ENCODE measurements at regions not wholly inside any gene's neighbourhood (a gene's known extent, or its start where the extent isn't known, plus 50 kb on each side); places are given as distances from the start of the nearest gene placed in this dataset.

GRCh38 chr1:55957276-55957675 lies 622.1 kb downstream of the PLPP3 start:
- no peak overlapping the region for H3K4me3 ChIP-seq
- no peak overlapping the region for H3K9ac ChIP-seq (ENCODE audit: insufficient read length)
- no peak for TF ChIP-seq EZH2 (IDR thresholded peaks at IDR 0.05)
- no peak for TF ChIP-seq FOXP2 (optimal IDR thresholded peaks at IDR 0.05; ENCODE audit: control extremely low read depth, extremely low read length, insufficient read depth)
- H3K9me3 ChIP-seq (ENCODE audit: low read depth, low read length), result no peaks in the 10 kb centered on the region
- no peak overlapping the region for H3K27ac ChIP-seq
- no peak for DNase-seq (ENCODE audit: low read depth, low spot score)
- H3K36me3 ChIP-seq (ENCODE audit: insufficient read depth, low read length), result no peaks in the 10 kb centered on the region

- Histone ChIP-seq H3K9ac (ENCODE audit: insufficient read length) (no peak overlapping the region), H3K36me3 (ENCODE audit: insufficient read depth, low read length) (no peaks in the 10 kb centered on the region), H3K9me3 (ENCODE audit: low read depth, low read length) (no peaks in the 10 kb centered on the region), H3K4me3 (no peak overlapping the region), H3K27ac (no peak overlapping the region)
- DNase-seq (ENCODE audit: low read depth, low spot score), result no peak
- TF ChIP-seq POLR2AphosphoS5 (IDR thresholded peaks at IDR 0.05; ENCODE audit: borderline replicate concordance, low read depth, low read length), result no peak
- no peak for TF ChIP-seq FOXP2 (optimal IDR thresholded peaks at IDR 0.05; ENCODE audit: control extremely low read depth, extremely low read length, insufficient read depth)
- no peak for TF ChIP-seq EZH2 (IDR thresholded peaks at IDR 0.05)
Measured at GRCh38 chr1:55955016-55955621, 624.2 kb downstream of the PLPP3 start.

GRCh38 chr1:55951291-55951690 lies 628.1 kb downstream of the PLPP3 start:
- Histone ChIP-seq H3K4me3 (no peak overlapping the region), H3K9me3 (ENCODE audit: low read depth, low read length) (no peaks in the 10 kb centered on the region), H3K36me3 (ENCODE audit: insufficient read depth, low read length) (no peaks in the 10 kb centered on the region), H3K27ac (no peak overlapping the region), H3K9ac (ENCODE audit: insufficient read length) (no peak overlapping the region)
- TF ChIP-seq EZH2 (IDR thresholded peaks at IDR 0.05) (no peak), FOXP2 (optimal IDR thresholded peaks at IDR 0.05; ENCODE audit: control extremely low read depth, extremely low read length, insufficient read depth) (no peak), POLR2AphosphoS5 (IDR thresholded peaks at IDR 0.05; ENCODE audit: borderline replicate concordance, low read depth, low read length) (no peak)
- no peak for DNase-seq (ENCODE audit: low read depth, low spot score)

GRCh38 chr1:55947446-55947845 lies 631.9 kb downstream of the PLPP3 start:
- DNase-seq (ENCODE audit: low read depth, low spot score), result no peak
- Histone ChIP-seq H3K27ac (no peak overlapping the region), H3K4me3 (no peak overlapping the region), H3K9me3 (ENCODE audit: low read depth, low read length) (no peaks in the 10 kb centered on the region), H3K9ac (ENCODE audit: insufficient read length) (no peak overlapping the region), H3K36me3 (ENCODE audit: insufficient read depth, low read length) (no peaks in the 10 kb centered on the region)
- TF ChIP-seq POLR2AphosphoS5 (IDR thresholded peaks at IDR 0.05; ENCODE audit: borderline replicate concordance, low read depth, low read length), result no peak
- TF ChIP-seq EZH2 (IDR thresholded peaks at IDR 0.05), result no peak
- TF ChIP-seq FOXP2 (optimal IDR thresholded peaks at IDR 0.05; ENCODE audit: control extremely low read depth, extremely low read length, insufficient read depth), result no peak

GRCh38 chr1:55943721-55944435 lies 635.5 kb downstream of the PLPP3 start:
- Histone ChIP-seq H3K4me3 (no peak overlapping the region), H3K9ac (ENCODE audit: insufficient read length) (no peak overlapping the region), H3K9me3 (ENCODE audit: low read depth, low read length) (no peaks in the 10 kb centered on the region), H3K27ac (no peak overlapping the region), H3K36me3 (ENCODE audit: insufficient read depth, low read length) (no peaks in the 10 kb centered on the region)
- DNase-seq (ENCODE audit: low read depth, low spot score), result no peak
- TF ChIP-seq EZH2 (IDR thresholded peaks at IDR 0.05) (no peak), FOXP2 (optimal IDR thresholded peaks at IDR 0.05; ENCODE audit: control extremely low read depth, extremely low read length, insufficient read depth) (no peak), POLR2AphosphoS5 (IDR thresholded peaks at IDR 0.05; ENCODE audit: borderline replicate concordance, low read depth, low read length) (no peak)

- no peak for TF ChIP-seq FOXP2 (optimal IDR thresholded peaks at IDR 0.05; ENCODE audit: control extremely low read depth, extremely low read length, insufficient read depth)
- TF ChIP-seq EZH2 (IDR thresholded peaks at IDR 0.05), result no peak
- no peak for TF ChIP-seq POLR2AphosphoS5 (IDR thresholded peaks at IDR 0.05; ENCODE audit: borderline replicate concordance, low read depth, low read length)
- Histone ChIP-seq H3K27ac (no peak overlapping the region), H3K36me3 (ENCODE audit: insufficient read depth, low read length) (no peaks in the 10 kb centered on the region), H3K4me3 (no peak overlapping the region), H3K9me3 (ENCODE audit: low read depth, low read length) (no peaks in the 10 kb centered on the region), H3K9ac (ENCODE audit: insufficient read length) (no peak overlapping the region)
- no peak for DNase-seq (ENCODE audit: low read depth, low spot score)
Measured at GRCh38 chr1:55943012-55943411, 636.4 kb downstream of the PLPP3 start.

GRCh38 chr1:55939866-55940265 lies 639.5 kb downstream of the PLPP3 start:
- no peak overlapping the region for H3K27ac ChIP-seq
- H3K9me3 ChIP-seq (ENCODE audit: low read depth, low read length), result no peaks in the 10 kb centered on the region
- no peak for DNase-seq (ENCODE audit: low read depth, low spot score)
- H3K4me3 ChIP-seq, result no peak overlapping the region
- TF ChIP-seq POLR2AphosphoS5 (IDR thresholded peaks at IDR 0.05; ENCODE audit: borderline replicate concordance, low read depth, low read length), result no peak
- no peak for TF ChIP-seq EZH2 (IDR thresholded peaks at IDR 0.05)
- no peak for TF ChIP-seq FOXP2 (optimal IDR thresholded peaks at IDR 0.05; ENCODE audit: control extremely low read depth, extremely low read length, insufficient read depth)
- H3K9ac ChIP-seq (ENCODE audit: insufficient read length), result no peak overlapping the region
- no peaks in the 10 kb centered on the region for H3K36me3 ChIP-seq (ENCODE audit: insufficient read depth, low read length)

GRCh38 chr1:55938861-55939260 lies 640.5 kb downstream of the PLPP3 start:
- H3K4me3 ChIP-seq, result no peak overlapping the region
- DNase-seq (ENCODE audit: low read depth, low spot score), result no peak
- H3K9ac ChIP-seq (ENCODE audit: insufficient read length), result no peak overlapping the region
- no peak overlapping the region for H3K27ac ChIP-seq
- H3K9me3 ChIP-seq (ENCODE audit: low read depth, low read length), result no peaks in the 10 kb centered on the region
- TF ChIP-seq POLR2AphosphoS5 (IDR thresholded peaks at IDR 0.05; ENCODE audit: borderline replicate concordance, low read depth, low read length) (no peak), EZH2 (IDR thresholded peaks at IDR 0.05) (no peak), FOXP2 (optimal IDR thresholded peaks at IDR 0.05; ENCODE audit: control extremely low read depth, extremely low read length, insufficient read depth) (no peak)
- H3K36me3 ChIP-seq (ENCODE audit: insufficient read depth, low read length), result no peaks in the 10 kb centered on the region
